OCI-LY7 (cell line): ENCODE measurements at regions not wholly inside any gene's neighbourhood (a gene's known extent, or its start where the extent isn't known, plus 50 kb on each side); places are given as distances from the start of the nearest gene placed in this dataset.

Source experiments
- BruUV-seq: library from RNA; stranded (reverse); fragments of 400-500 nt; replicated peaks from 2 replicates; lab custom pipeline; 2021; lab: Mats Ljungman, UMichigan
- CTCF ChIA-PET: fragments of 300-600 bp; sonication (Branson Sonifier 250); formaldehyde crosslinking; loops from one replicate; lab custom pipeline; 2022; ENCODE audit warnings: antibody characterized with exemption; ENCODE audit not compliant: unreplicated experiment; lab: Charles Lee
- POLR2A ChIA-PET: fragments of 300-600 bp; sonication (Branson Sonifier 250); formaldehyde crosslinking; loops from one replicate; lab custom pipeline; 2022; ENCODE audit warnings: antibody characterized with exemption; lab: Charles Lee
- DNase-seq: peaks from one replicate; pipeline ENCODE4 v3.0.0-alpha.2; 2015; ENCODE audit warnings: low spot score
- H2AFZ ChIP-seq: fragments of 200-600 bp; sonication (generic), shearing (Covaris generic); 2 replicates; pipeline ENCODE4 v1.6.1; 2014; ENCODE audit warnings: mild to moderate bottlenecking, antibody characterized with exemption, low read length, moderate library complexity
- H3K27ac ChIP-seq: fragments of 200-600 bp; sonication (generic); 2 replicates; pipeline ENCODE4 v1.5.1; 2014; ENCODE audit warnings: mixed run types, low read depth, mild to moderate bottlenecking, moderate library complexity, low read length, inconsistent platforms; ENCODE audit not compliant: poor library complexity, severe bottlenecking
- H3K36me3 ChIP-seq: fragments of 200-600 bp; sonication (generic); 2 replicates; pipeline ENCODE4 v1.6.1; 2014; ENCODE audit warnings: mild to moderate bottlenecking, antibody characterized with exemption, low read length, moderate library complexity, mixed read lengths; ENCODE audit not compliant: insufficient read depth
- H3K4me1 ChIP-seq: fragments of 200-600 bp; sonication (generic); 2 replicates; pipeline ENCODE4 v1.5.1; 2014; ENCODE audit warnings: mild to moderate bottlenecking, low read length; ENCODE audit not compliant: insufficient read depth, poor library complexity, severe bottlenecking
- H3K4me2 ChIP-seq: fragments of 200-600 bp; sonication (generic); 2 replicates; pipeline ENCODE4 v1.6.1; 2014; ENCODE audit warnings: mild to moderate bottlenecking, low read length
- H3K4me3 ChIP-seq: fragments of 200-600 bp; sonication (generic); 2 replicates; pipeline ENCODE4 v1.5.1; 2014; ENCODE audit warnings: mild to moderate bottlenecking, low read depth, low read length; ENCODE audit not compliant: poor library complexity, severe bottlenecking
- H3K79me2 ChIP-seq: fragments of 200-600 bp; sonication (generic); 2 replicates; pipeline ENCODE4 v1.6.1; 2016; ENCODE audit warnings: low read depth, mild to moderate bottlenecking, low read length, moderate library complexity, mixed read lengths; ENCODE audit not compliant: insufficient read depth
- H3K9me2 ChIP-seq: fragments of 200-600 bp; sonication (generic); 2 replicates; pipeline ENCODE4 v1.6.1; 2016; ENCODE audit warnings: mild to moderate bottlenecking, low read length, mixed read lengths; ENCODE audit not compliant: insufficient read depth
- H3K9me3 ChIP-seq: fragments of 200-600 bp; sonication (generic); 2 replicates; pipeline ENCODE4 v1.6.1; 2014; ENCODE audit warnings: mild to moderate bottlenecking, mixed run types, low read length, mixed read lengths
- H4K20me1 ChIP-seq: fragments of 200-600 bp; sonication (generic); 2 replicates; pipeline ENCODE4 v1.6.1; 2014; ENCODE audit warnings: mild to moderate bottlenecking, antibody characterized with exemption, low read length, moderate library complexity, mixed read lengths; ENCODE audit not compliant: insufficient read depth
- EZH2phosphoT487 ChIP-seq: fragments of 200-600 bp; sonication (generic); IDR thresholded peaks from 2 replicates; pipeline ENCODE4 v1.6.1; 2018; ENCODE audit warnings: low read depth, borderline replicate concordance, mild to moderate bottlenecking, mixed run types, antibody characterized with exemption, low read length, moderate library complexity, mixed read lengths
- intact Hi-C: fragments of 100-400 bp; cut with micrococcal nuclease; formaldehyde crosslinking; loops from one replicate; pipeline ENCODE4 v1.10.0; 2022; ENCODE audit not compliant: unreplicated experiment
- TF ChIP-seq, protein P1 (sequence below): fragments of 200-600 bp; sonication (generic); conservative IDR thresholded peaks from 2 replicates; pipeline ENCODE4 v1.5.1; 2014; ENCODE audit warnings: mild to moderate bottlenecking, antibody characterized with exemption, low read length, moderate library complexity, mixed read lengths

DNA sequence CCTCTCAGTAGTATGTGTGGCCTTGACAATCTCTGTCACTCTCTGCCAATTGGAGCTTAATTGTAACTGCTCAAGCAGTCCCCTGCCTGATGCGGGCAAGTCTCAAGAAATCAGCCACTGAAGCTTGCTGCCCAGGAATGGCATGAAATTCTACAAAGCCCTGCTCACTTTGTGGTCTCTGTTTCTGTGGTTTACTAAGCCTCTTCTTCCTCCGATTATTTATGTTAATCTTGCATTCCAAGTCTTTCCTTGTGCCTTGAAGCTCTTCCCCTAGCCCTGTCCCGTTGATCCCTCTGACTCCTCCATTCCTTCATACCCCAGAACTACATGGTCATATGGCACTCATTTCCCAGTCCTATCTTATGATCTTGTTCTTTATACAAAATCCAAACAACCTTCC, 489.3 kb upstream of the CHST9 start:
- H3K4me3 ChIP-seq, result no peak overlapping the region
- no peaks in the 10 kb centered on the region for H3K9me2 ChIP-seq
- H2AFZ ChIP-seq, result no peak overlapping the region
- CTCF ChIA-PET, result no interaction called here
- H3K9me3 ChIP-seq, result no peaks in the 10 kb centered on the region
- BruUV-seq, result no TSS peak
- H4K20me1 ChIP-seq, result no peaks in the 10 kb centered on the region
- TF ChIP-seq, protein P1, sequence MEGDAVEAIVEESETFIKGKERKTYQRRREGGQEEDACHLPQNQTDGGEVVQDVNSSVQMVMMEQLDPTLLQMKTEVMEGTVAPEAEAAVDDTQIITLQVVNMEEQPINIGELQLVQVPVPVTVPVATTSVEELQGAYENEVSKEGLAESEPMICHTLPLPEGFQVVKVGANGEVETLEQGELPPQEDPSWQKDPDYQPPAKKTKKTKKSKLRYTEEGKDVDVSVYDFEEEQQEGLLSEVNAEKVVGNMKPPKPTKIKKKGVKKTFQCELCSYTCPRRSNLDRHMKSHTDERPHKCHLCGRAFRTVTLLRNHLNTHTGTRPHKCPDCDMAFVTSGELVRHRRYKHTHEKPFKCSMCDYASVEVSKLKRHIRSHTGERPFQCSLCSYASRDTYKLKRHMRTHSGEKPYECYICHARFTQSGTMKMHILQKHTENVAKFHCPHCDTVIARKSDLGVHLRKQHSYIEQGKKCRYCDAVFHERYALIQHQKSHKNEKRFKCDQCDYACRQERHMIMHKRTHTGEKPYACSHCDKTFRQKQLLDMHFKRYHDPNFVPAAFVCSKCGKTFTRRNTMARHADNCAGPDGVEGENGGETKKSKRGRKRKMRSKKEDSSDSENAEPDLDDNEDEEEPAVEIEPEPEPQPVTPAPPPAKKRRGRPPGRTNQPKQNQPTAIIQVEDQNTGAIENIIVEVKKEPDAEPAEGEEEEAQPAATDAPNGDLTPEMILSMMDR, result no peak
- no peak for TF ChIP-seq EZH2phosphoT487
- DNase-seq, result no peak
- no peaks in the 10 kb centered on the region for H3K79me2 ChIP-seq
- H3K4me2 ChIP-seq, result no peak overlapping the region
- intact Hi-C loops, result no loop called here
- H3K27ac ChIP-seq, result no peak overlapping the region
- H3K4me1 ChIP-seq, result no peaks in the 10 kb centered on the region
- POLR2A ChIA-PET, result no interaction called here
- H3K36me3 ChIP-seq, result no peaks in the 10 kb centered on the region

DNA sequence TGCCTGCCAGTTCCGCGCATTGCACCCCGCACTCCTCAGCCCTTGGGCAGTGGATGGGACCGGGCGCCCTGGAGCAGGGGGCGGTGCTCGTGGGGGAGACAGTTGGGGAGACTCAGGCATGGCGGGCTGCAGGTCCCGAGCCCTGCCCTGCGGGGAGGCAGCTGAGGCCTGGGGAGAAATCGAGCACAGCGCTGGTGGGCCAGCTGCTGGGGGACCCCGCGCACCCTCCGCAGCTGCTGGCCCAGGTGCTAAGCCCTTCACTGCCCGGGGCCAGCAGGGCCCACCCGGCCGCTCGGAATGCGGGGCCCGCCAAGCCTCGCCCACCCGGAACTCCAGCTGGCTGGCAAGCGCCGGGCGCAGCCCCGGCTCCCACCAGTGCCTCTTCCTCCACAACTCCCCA, 488.8 kb upstream of the CHST9 start:
- BruUV-seq, result no TSS peak

DNA sequence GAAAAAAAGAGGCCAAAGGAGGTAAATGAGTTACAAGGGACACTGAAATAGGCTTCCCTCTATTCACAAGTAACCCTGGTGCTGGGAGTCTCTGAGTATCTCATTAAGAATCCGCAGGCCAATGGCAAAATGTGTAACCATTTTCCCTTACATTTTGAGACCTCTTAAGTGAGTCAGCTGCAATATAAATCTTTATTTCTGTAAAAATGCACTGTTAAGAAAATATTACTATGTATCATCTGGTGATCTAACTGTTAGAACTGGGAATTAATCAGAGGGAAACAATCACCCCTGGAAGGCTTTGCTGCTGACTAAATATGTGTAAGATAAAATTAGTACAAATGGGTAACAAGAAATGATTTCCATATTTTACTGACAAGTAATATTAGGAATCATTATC, 483.1 kb upstream of the CHST9 start:
- no peak for DNase-seq
- H3K79me2 ChIP-seq, result no peaks in the 10 kb centered on the region
- no peaks in the 10 kb centered on the region for H4K20me1 ChIP-seq
- H3K4me1 ChIP-seq, result no peaks in the 10 kb centered on the region
- no peaks in the 10 kb centered on the region for H3K9me3 ChIP-seq
- no peak overlapping the region for H3K4me3 ChIP-seq
- BruUV-seq, result no TSS peak
- H3K4me2 ChIP-seq, result no peak overlapping the region
- TF ChIP-seq, protein P1, result no peak
- TF ChIP-seq EZH2phosphoT487, result no peak
- H2AFZ ChIP-seq, result no peak overlapping the region
- ChIA-PET CTCF (no interaction called here), POLR2A (no interaction called here)
- intact Hi-C loops, result no loop called here
- H3K9me2 ChIP-seq, result 0 out of 2 replicates have a peak, but pooled peaks cover 4% of the 10 kb centered on the region
- H3K27ac ChIP-seq, result no peak overlapping the region
- H3K36me3 ChIP-seq, result no peaks in the 10 kb centered on the region

More for the DNA sequence above, 488.8 kb upstream of the CHST9 start:
- Histone ChIP-seq H2AFZ (no peak overlapping the region), H4K20me1 (no peaks in the 10 kb centered on the region), H3K4me2 (no peak overlapping the region), H3K9me2 (no peaks in the 10 kb centered on the region), H3K4me3 (no peak overlapping the region), H3K4me1 (no peaks in the 10 kb centered on the region), H3K36me3 (no peaks in the 10 kb centered on the region), H3K79me2 (no peaks in the 10 kb centered on the region), H3K27ac (no peak overlapping the region), H3K9me3 (no peaks in the 10 kb centered on the region)
- TF ChIP-seq, protein P1, result no peak
- TF ChIP-seq EZH2phosphoT487, result no peak
- ChIA-PET CTCF (no interaction called here), POLR2A (no interaction called here)
- DNase-seq, result no peak
- intact Hi-C loops, result no loop called here
